Endodermal cell (in vitro differentiated cells): ENCODE measurements at regions not wholly inside any gene's neighbourhood (a gene's known extent, or its start where the extent isn't known, plus 50 kb on each side); places are given as distances from the start of the nearest gene placed in this dataset.
"Not testable (repeated sequence)": the region's sequence is repeated elsewhere in the genome, so short reads cannot be mapped to it uniquely, and the experiment has no call there.

Source experiments
- DNase-seq: peaks from one replicate; pipeline ENCODE4 v3.0.0-alpha.2; 2017
- H3K27ac ChIP-seq: 2 replicates; pipeline ENCODE4 v1.5.1; 2013; ENCODE audit warnings: mild to moderate bottlenecking, low read depth, low read length, moderate library complexity
- H3K27me3 ChIP-seq: 2 replicates; pipeline ENCODE4 v1.6.1; 2013; ENCODE audit warnings: mild to moderate bottlenecking, low read length, moderate library complexity; ENCODE audit not compliant: insufficient read depth, control insufficient read depth, poor library complexity, severe bottlenecking
- H3K36me3 ChIP-seq: 2 replicates; pipeline ENCODE4 v1.7.0; 2013; ENCODE audit warnings: mild to moderate bottlenecking, low read length, moderate library complexity; ENCODE audit not compliant: control insufficient read depth, insufficient read depth
- H3K4me1 ChIP-seq: one replicate; pipeline ENCODE4 v1.7.0; 2013; ENCODE audit warnings: low read length; ENCODE audit not compliant: control insufficient read depth, insufficient read depth
- H3K4me3 ChIP-seq: 2 replicates; pipeline ENCODE4 v1.5.1; 2013; ENCODE audit warnings: mild to moderate bottlenecking, low read length, moderate library complexity
- H3K9ac ChIP-seq: 2 replicates; pipeline ENCODE4 v1.6.1; 2013; ENCODE audit warnings: mild to moderate bottlenecking, low read length, moderate library complexity; ENCODE audit not compliant: poor library complexity, severe bottlenecking; ENCODE audit errors: extremely low read depth
- H3K9me3 ChIP-seq: 2 replicates; pipeline ENCODE4 v1.6.1; 2013; ENCODE audit warnings: mild to moderate bottlenecking, low read length, moderate library complexity; ENCODE audit not compliant: control insufficient read depth
- H3K27ac Mint-ChIP-seq: 2 replicates; pipeline ENCODE4 v1.8.0; 2020; ENCODE audit warnings: mixed read lengths
- H3K27me3 Mint-ChIP-seq: 2 replicates; pipeline ENCODE4 v1.8.0; 2021; ENCODE audit warnings: mild to moderate bottlenecking, mixed read lengths; ENCODE audit not compliant: insufficient read depth
- H3K36me3 Mint-ChIP-seq: 2 replicates; pipeline ENCODE4 v1.8.0; 2020; ENCODE audit warnings: low read depth, mixed read lengths
- H3K4me1 Mint-ChIP-seq: 2 replicates; pipeline ENCODE4 v1.8.0; 2020; ENCODE audit warnings: mixed read lengths
- H3K4me3 Mint-ChIP-seq: 2 replicates; pipeline ENCODE4 v1.8.0; 2020; ENCODE audit warnings: mild to moderate bottlenecking, moderate library complexity, mixed read lengths
- H3K9me3 Mint-ChIP-seq: 2 replicates; pipeline ENCODE4 v1.8.0; 2020; ENCODE audit warnings: mild to moderate bottlenecking, mixed read lengths
- CTCF ChIP-seq: fragments of 200-600 bp; sonication (generic); conservative IDR thresholded peaks from 2 replicates; pipeline ENCODE4 v1.5.0; 2021; ENCODE audit warnings: antibody characterized with exemption, mild to moderate bottlenecking
- WGBS, 2 experiments: methylation state at CpG; one replicate each; pipeline versions ENCODE4 v1.1.5 to v1.1.7; 2013; ENCODE audit warnings: missing lambda C conversion rate in 2 of 2, mixed read lengths in 1 of 2; ENCODE audit not compliant: insufficient coverage in 1 of 2, insufficient read length in 1 of 2; 5-methylcytosine and 5-hydroxymethylcytosine counted together

GRCh38 chr2:186349508-186349907, 136.6 kb upstream of the ZC3H15 start:
- Histone ChIP-seq H3K4me3 (no peak overlapping the region), H3K4me1 (no peaks in the 10 kb centered on the region), H3K9me3 (peaks cover 15% of the 10 kb centered on the region), H3K27ac (no peak overlapping the region), H3K27me3 (no peaks in the 10 kb centered on the region), H3K36me3 (no peaks in the 10 kb centered on the region), H3K9ac (no peak overlapping the region)
- Mint-ChIP-seq H3K4me1 (no peaks in the 10 kb centered on the region), H3K4me3 (no peak overlapping the region), H3K36me3 (peaks cover 15% of the 10 kb centered on the region), H3K27ac (no peak overlapping the region), H3K27me3 (no peaks in the 10 kb centered on the region), H3K9me3 (peaks cover 24% of the 10 kb centered on the region)
- DNase-seq = no peak
- TF ChIP-seq CTCF = no peak
- WGBS, 2 experiments = 72 to 90% methylated on average over 2 of the region's 2 CpGs

DNA sequence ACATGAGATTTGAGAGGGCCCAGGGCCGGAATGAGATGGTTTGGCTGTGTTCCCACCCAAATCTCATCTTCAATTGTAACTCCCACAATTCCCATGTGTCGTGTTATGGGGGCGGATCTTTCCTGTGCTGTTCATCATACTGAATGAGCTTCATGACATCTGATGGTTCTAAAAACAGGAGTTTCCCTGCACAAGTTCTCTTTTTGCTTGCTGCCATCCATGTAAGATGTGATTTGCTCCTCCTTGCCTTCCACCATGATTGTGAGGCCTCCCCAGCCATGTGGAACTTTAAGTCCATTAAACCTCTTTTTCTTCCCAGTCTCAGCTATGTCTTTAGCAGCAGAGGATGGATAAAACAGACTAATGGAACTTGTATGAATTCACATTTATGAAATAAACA, 131.9 kb upstream of the ZC3H15 start:
- Mint-ChIP-seq H3K36me3 (peaks cover 15% of the 10 kb centered on the region), H3K9me3 (peaks cover 28% of the 10 kb centered on the region)
- not testable (repeated sequence) for H3K27me3 Mint-ChIP-seq, DNase-seq, H3K4me3 Mint-ChIP-seq, H3K4me3 ChIP-seq, H3K27ac ChIP-seq, H3K36me3 ChIP-seq, H3K9ac ChIP-seq, H3K4me1 ChIP-seq, H3K4me1 Mint-ChIP-seq, H3K27me3 ChIP-seq, H3K27ac Mint-ChIP-seq
- WGBS, 2 experiments = 98 to 100% methylated on average over 2 to 3 of the region's 3 CpGs
- peaks cover 15% of the 10 kb centered on the region for H3K9me3 ChIP-seq

DNA sequence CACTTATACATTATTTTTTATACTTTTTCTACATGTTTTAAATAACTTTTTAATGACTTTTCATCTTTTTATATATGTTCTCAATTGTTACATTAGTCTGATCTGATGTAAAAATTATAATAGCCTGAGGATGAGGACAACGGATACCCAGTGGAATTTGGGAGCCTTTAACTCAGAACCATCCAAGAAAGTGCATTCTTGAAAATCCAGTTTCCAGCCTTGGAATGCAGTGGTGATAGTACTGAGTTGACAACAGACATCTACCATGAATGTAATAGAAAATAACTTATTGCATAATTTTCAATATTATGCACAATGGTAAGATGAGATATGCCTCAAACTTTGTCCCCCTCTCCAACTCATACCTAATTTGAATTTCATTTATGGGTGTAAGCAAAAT, 120.7 kb upstream of the ZC3H15 start:
- no peak overlapping the region for H3K4me3 Mint-ChIP-seq
- no peak overlapping the region for H3K27ac Mint-ChIP-seq
- no peak for TF ChIP-seq CTCF
- no peaks in the 10 kb centered on the region for H3K36me3 Mint-ChIP-seq
- no peak overlapping the region for H3K4me3 ChIP-seq
- 95% methylated on average over 1 of the region's 1 CpG; no CpG with 5 or more reads in 1 of the 2 experiments for WGBS, 2 experiments
- no peaks in the 10 kb centered on the region for H3K9me3 Mint-ChIP-seq
- H3K27ac ChIP-seq = no peak overlapping the region
- H3K36me3 ChIP-seq = no peaks in the 10 kb centered on the region
- H3K9me3 ChIP-seq = no peaks in the 10 kb centered on the region
- no peaks in the 10 kb centered on the region for H3K4me1 ChIP-seq
- no peaks in the 10 kb centered on the region for H3K27me3 Mint-ChIP-seq
- H3K4me1 Mint-ChIP-seq = no peaks in the 10 kb centered on the region
- no peak overlapping the region for H3K9ac ChIP-seq
- H3K27me3 ChIP-seq = no peaks in the 10 kb centered on the region
- DNase-seq = no peak

DNA sequence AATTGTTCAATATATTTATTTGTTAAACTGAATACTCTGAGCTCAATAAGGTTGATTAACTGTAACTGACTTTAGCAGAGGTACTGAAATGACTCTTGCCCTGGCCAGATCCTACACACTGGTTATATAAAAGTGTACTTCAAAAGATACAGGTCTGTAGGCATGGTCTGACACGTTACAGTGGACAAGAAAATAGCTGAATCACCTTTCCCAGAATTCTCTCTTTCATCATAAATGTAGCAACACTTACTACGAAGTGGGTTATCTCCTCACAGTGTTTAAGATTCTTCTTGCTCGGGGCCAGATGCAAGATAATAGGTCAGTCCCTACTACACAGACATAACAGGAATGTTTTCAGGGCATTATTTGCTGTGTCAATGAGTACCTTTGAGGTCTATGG, 107.0 kb upstream of the ZC3H15 start:
- Histone ChIP-seq H3K36me3 (no peaks in the 10 kb centered on the region), H3K4me1 (no peaks in the 10 kb centered on the region), H3K4me3 (no peak overlapping the region), H3K27me3 (no peaks in the 10 kb centered on the region), H3K27ac (no peak overlapping the region), H3K9me3 (peaks cover 12% of the 10 kb centered on the region), H3K9ac (no peak overlapping the region)
- no peak for DNase-seq
- no peak overlapping the region for H3K27ac Mint-ChIP-seq
- H3K27me3 Mint-ChIP-seq = no peaks in the 10 kb centered on the region
- 86 to 97% methylated on average over 3 of the region's 3 CpGs for WGBS, 2 experiments
- TF ChIP-seq CTCF = no peak
- no peaks in the 10 kb centered on the region for H3K4me1 Mint-ChIP-seq
- H3K36me3 Mint-ChIP-seq = no peaks in the 10 kb centered on the region
- H3K9me3 Mint-ChIP-seq = peaks cover 14% of the 10 kb centered on the region
- no peak overlapping the region for H3K4me3 Mint-ChIP-seq
